ENCODE measurements at regions not wholly inside any gene's neighbourhood (a gene's known extent, or its start where the extent isn't known, plus 50 kb on each side); places are given as distances from the start of the nearest gene placed in this dataset.

DNA sequence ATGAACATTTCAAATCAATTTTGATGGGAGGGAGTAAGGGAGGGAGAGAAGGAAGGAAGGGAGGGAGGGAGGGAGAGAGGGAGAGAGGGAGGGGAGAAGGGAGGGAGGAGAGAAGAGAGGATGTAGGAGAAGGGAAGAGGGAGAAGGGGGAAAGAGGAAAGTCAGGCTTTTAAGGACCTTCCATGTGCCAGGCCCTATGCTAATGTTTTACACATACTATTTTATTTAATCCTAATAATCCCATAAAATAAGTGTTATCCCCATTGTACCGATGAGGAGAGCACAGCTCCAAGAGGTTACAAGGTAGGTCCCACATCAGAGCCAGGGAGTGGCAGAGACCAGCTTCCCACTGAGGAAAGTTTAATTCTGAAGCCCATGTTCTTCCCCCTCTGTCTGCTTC is 341.9 kb downstream of the RAB28 start:
- FAIRE-seq (no peak), DNase-seq (ENCODE audit: low spot score in 2 of 2) (no peak)

DNA sequence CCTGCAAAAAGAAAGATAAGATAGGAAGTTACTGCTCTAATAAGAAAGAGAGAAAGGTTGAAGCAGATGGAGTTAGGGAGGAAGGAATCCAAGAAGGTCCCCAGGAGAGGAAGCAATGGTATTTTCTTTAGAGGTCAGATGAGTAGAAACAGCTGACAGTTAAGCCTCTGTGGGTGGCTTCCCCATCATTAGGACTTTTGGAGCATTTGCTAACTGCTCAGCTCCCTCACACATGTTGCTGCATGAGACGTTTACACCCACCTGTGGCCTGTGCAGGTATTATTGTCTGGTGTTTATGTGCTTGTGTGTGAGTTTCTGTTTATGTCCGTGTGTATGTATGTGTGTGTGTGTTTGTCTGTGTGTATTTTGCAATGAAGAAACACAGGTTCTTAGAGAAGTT is 346.8 kb downstream of the RAB28 start:
- FAIRE-seq (no peak), DNase-seq (ENCODE audit: low spot score in 2 of 2) (no peak)

DNA sequence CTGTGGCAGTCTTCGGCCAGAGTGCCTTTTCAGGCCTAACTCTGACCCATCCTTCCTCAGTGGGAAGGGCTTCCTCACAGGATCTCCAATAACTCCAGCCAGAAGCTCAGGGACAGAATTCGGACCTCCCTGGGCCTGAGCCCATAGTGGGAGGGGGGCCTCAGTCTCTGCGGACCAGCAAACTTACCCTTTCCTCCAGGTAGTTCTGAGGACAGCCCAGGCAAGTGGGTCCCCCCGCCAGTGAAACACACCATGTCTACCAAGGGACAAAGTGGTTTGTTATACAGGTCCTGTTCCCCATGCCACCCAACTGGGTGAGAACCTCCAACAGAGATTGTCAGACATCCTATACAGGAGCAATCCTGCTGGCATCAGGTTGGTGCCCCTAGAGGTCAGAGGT is 350.4 kb downstream of the RAB28 start:
- DNase-seq (ENCODE audit: low spot score in 2 of 2) (no peak), FAIRE-seq (no peak)

- FAIRE-seq, result no peak
- no peak for DNase-seq (ENCODE audit: low spot score in 2 of 2)
Measured at GRCh38 chr4:13130848-13131247, 353.3 kb downstream of the RAB28 start.

GRCh38 chr4:13129095-13129494 is 355.0 kb downstream of the RAB28 start:
- DNase-seq (ENCODE audit: low spot score in 2 of 2), result no peak
- no peak for FAIRE-seq

GRCh38 chr4:13126976-13127910 is 356.9 kb downstream of the RAB28 start:
- FAIRE-seq, result no peak

DNA sequence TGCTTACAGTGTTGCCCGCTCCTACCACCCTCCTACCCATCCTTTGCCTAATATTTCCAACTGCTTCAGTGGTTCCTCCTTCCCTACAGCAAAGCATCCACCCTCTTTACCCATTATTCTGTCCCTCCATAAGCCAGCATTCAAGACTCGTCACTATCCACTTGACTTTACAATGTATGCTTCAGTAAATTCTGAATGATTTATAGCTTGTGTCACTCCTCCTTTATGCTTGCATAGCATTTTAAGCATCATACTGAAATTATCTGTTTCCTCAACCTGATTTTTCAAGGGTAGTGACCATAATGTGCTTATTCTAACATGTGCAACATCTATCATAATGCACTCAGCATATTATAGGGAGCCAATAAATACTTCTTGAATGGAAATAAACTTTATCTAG is 365.5 kb downstream of the RAB28 start:
- FAIRE-seq (no peak), DNase-seq (ENCODE audit: low spot score in 2 of 2) (no peak)

More at GRCh38 chr4:13126976-13127910, 356.9 kb downstream of the RAB28 start:
- no peak for DNase-seq (ENCODE audit: low spot score in 2 of 2)

- DNase-seq (ENCODE audit: low spot score in 2 of 2) (no peak), FAIRE-seq (no peak)
Measured at GRCh38 chr4:13117185-13117584, 367.0 kb downstream of the RAB28 start.

GRCh38 chr4:13112030-13112429 is 372.1 kb downstream of the RAB28 start:
- FAIRE-seq, result no peak
- DNase-seq (ENCODE audit: low spot score in 2 of 2), result no peak

GRCh38 chr4:13109536-13109935 is 374.6 kb downstream of the RAB28 start:
- FAIRE-seq (no peak), DNase-seq (ENCODE audit: low spot score in 2 of 2) (no peak)

DNA sequence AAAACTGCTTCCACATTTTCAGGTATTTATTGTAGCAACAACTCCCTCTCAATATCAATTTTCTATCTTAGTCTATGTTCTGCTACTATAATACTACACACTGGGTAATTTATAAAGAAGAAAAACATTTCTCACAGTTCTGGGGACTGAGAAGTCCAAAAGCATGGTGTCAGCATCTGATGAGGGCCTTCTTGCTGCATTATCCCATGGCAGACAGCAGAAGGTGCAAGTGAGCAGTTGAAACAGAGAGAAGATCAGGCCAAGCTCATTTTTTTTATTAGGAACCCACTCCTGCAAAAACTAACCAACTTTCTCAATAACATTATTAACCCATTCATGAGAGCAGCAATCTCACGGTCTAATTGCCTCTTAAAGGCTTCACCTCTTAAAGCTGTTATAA is 376.0 kb downstream of the RAB28 start:
- no peak for FAIRE-seq

GRCh38 chr4:13103382-13104015 is 380.6 kb downstream of the RAB28 start:
- FAIRE-seq, result no peak
- no peak for DNase-seq (ENCODE audit: low spot score in 2 of 2)

More for the DNA sequence above, 376.0 kb downstream of the RAB28 start:
- no peak for DNase-seq (ENCODE audit: low spot score in 2 of 2)

GRCh38 chr4:13102092-13102742 is 381.9 kb downstream of the RAB28 start:
- FAIRE-seq, result no peak
- DNase-seq (ENCODE audit: low spot score in 2 of 2), result no peak

- DNase-seq (ENCODE audit: low spot score in 2 of 2), result no peak
- no peak for FAIRE-seq
Measured at GRCh38 chr4:13097971-13098370, 386.2 kb downstream of the RAB28 start.

DNA sequence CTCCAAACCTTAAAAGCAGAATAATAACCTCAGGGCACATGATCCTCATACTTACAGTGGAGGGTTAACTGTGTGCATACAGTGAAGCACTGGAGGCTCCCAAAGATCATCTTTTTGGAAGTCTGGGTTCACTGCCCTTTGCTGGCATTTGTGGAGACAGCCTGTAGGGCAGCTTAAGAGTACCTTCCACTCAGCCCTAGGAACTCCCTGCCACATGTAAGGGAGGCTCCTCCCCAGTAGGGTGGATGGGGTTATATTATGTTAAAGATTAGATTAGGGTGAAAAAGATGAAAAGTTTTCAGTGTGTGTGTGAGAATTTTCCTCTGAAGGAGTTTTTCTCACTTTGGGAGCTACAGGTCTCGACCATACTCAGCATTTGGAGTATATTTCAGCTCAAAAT is 388.4 kb downstream of the RAB28 start:
- no peak for FAIRE-seq
- DNase-seq (ENCODE audit: low spot score in 2 of 2), result no peak

GRCh38 chr4:13093170-13093569 is 391.0 kb downstream of the RAB28 start:
- DNase-seq (ENCODE audit: low spot score in 2 of 2), result no peak
- no peak for FAIRE-seq

- no peak for FAIRE-seq
- DNase-seq (ENCODE audit: low spot score in 2 of 2), result no peak
Measured at GRCh38 chr4:13092702-13093101, 391.4 kb downstream of the RAB28 start.

DNA sequence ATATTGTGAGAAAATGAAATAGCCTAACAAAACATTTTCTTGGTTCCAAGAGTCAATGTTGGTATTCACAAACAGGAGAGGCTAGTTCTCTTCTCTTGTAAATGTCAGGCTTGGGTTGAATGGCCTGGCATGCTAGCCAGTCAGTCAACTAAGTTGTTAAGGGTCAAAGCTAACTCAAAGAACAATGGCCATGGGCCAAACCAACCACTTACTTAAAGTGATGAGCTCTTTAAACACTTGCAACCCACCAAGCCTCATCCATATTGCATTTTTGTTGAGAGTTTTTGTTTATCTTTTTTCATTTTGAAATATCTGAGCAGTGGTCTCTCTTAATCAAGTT is 394.5 kb downstream of the RAB28 start:
- DNase-seq (ENCODE audit: low spot score in 2 of 2), result no peak
- FAIRE-seq, result no peak

GRCh38 chr4:13088726-13089658 is 395.1 kb downstream of the RAB28 start:
- DNase-seq (ENCODE audit: low spot score in 2 of 2) (no peak), FAIRE-seq (no peak)

GRCh38 chr4:13087041-13087440 is 397.1 kb downstream of the RAB28 start:
- FAIRE-seq, result no peak
- no peak for DNase-seq (ENCODE audit: low spot score in 2 of 2)

Data from frontal cortex (tissue), 3 donors.